Heart left ventricle (tissue), 16 donors: ENCODE measurements at regions not wholly inside any gene's neighbourhood (a gene's known extent, or its start where the extent isn't known, plus 50 kb on each side); places are given as distances from the start of the nearest gene placed in this dataset.

Source experiments
- ATAC-seq, 4 donors: fragments of 200-7000 bp; cut with Tn5 transposase; one replicate each; pipeline ENCODE4 v1.9.1; 2020 to 2022; ENCODE audit warnings: moderate library complexity in 4 of 4, mild to moderate bottlenecking in 3 of 4, moderate number of reproducible peaks in 1 of 4
- DNase-seq, 5 donors: peaks; one replicate each; pipeline ENCODE4 v3.0.0-alpha.2; 2020
- H3K27ac ChIP-seq, 12 donors: fragments of 200-600 bp; sonication (generic) in 4 of 12; one replicate each; pipeline versions ENCODE4 v1.5.0 to v1.8.0; 2016 to 2022; ENCODE audit warnings: mild to moderate bottlenecking in 2 of 12
- H3K27me3 ChIP-seq, 9 donors: fragments of 200-600 bp; sonication (generic) in 2 of 9; one replicate each; pipeline versions ENCODE4 v1.5.1 to v1.8.0; 2016 to 2022; ENCODE audit warnings: mild to moderate bottlenecking in 3 of 9
- H3K36me3 ChIP-seq, 9 donors: fragments of 200-600 bp; sonication (generic) in 2 of 9; one replicate each; pipeline versions ENCODE4 v1.5.0 to v1.8.0; 2018 to 2022; ENCODE audit warnings: mild to moderate bottlenecking in 2 of 9
- H3K4me1 ChIP-seq, 12 donors: fragments of 200-600 bp; sonication (generic) in 4 of 12; one replicate each; pipeline versions ENCODE4 v1.5.0 to v1.8.0; 2016 to 2022; ENCODE audit warnings: mild to moderate bottlenecking in 3 of 12
- H3K4me3 ChIP-seq, 12 donors: fragments of 200-600 bp; sonication (generic) in 4 of 12; one replicate each; pipeline versions ENCODE4 v1.5.0 to v1.8.0; 2017 to 2022; ENCODE audit warnings: mild to moderate bottlenecking in 9 of 12, moderate library complexity in 4 of 12
- H3K9me3 ChIP-seq, 12 donors: fragments of 200-600 bp; sonication (generic) in 4 of 12; one replicate each; pipeline versions ENCODE4 v1.5.0 to v1.8.0; 2016 to 2022; ENCODE audit warnings: mild to moderate bottlenecking in 1 of 12
- CTCF ChIP-seq, 12 donors: fragments of 200-600 bp; sonication (generic) in 4 of 12; IDR thresholded peaks; one replicate each; pipeline versions ENCODE4 v1.5.0 to v1.8.0; 2018 to 2022; ENCODE audit warnings: antibody characterized with exemption in 12 of 12, mild to moderate bottlenecking in 5 of 12
- POLR2A ChIP-seq, 2 donors: fragments of 450-650 bp; IDR thresholded peaks; one replicate each; pipeline ENCODE4 v1.6.1; 2017; ENCODE audit warnings: antibody characterized with exemption in 2 of 2, mild to moderate bottlenecking in 2 of 2, moderate library complexity in 2 of 2
- WGBS, 4 donors: extraction: QIAGEN DNeasy Blood & Tissue Kit in 2 of 4; methylation state at CpG; one replicate each; pipeline versions ENCODE4 v1.1.5 to v1.1.7; 2013 to 2018; 5-methylcytosine and 5-hydroxymethylcytosine counted together
- intact Hi-C, 10 donors: fragments of 100-400 bp; cut with DNase I; formaldehyde crosslinking; loops; one replicate each; pipeline versions ENCODE4 v1.11.1 to v1.14.2; 2022
- donor health status: ischemic (EF 13 %, LVEDD 7.1; RV severe dilation, severe dysfunction).
- donor health status: healthy with polysubstance abuse.
- donor health status: DM: no; HTN: yes; CAD: no.
- donor health status: DM: no; HTN: no; CAD: no.
- donor health status: ischemic (EF 25% LVEDD 6.9; RV normal size, moderate dysfunction).
- donor health status: ischemic (EF 25% LVEDD 5.7; RV mildly dilated, moderate dysfunction).
- donor health status: healthy.
- donor health status: DM: yes; HTN: yes; CAD: no.
- donor health status: ischemic (EF 35%, LVEDD 5.7; RV mildly dilated, moderate dysfunction).
- donor health status: nonischemic (EF 11% LVEDD 7.7; RV severe dilation, severe dysfunction).
- donor health status: DM: yes; HTN: yes; CAD: no.
- donor health status: PGD.
- donor health status: ischemic (EF 29% LVEDD 5.4; RV normal size, mild dysfunction).
- donor health status: nonischemic (EF 23%, LVEDD 6.1; RV moderate dilation, normal function).

GRCh38 chr6:74967821-74968220 is 238.0 kb downstream of the COL12A1 start:
- WGBS, 4 donors = 85 to 100% (median 96%) methylated on average over 1 of the region's 1 CpG
- TF ChIP-seq CTCF (IDR thresholded peaks at IDR 0.05) = no peak
- no peak for TF ChIP-seq POLR2A (IDR thresholded peaks at IDR 0.05)
- Histone ChIP-seq H3K36me3 (no peaks in the 10 kb centered on the region), H3K27me3 (no peaks in the 10 kb centered on the region), H3K27ac (no peak overlapping the region), H3K9me3 (peaks cover 0 to 40% (median 12%) of the 10 kb centered on the region in 12 donors), H3K4me3 (no peak overlapping the region), H3K4me1 (no peaks in the 10 kb centered on the region)
- DNase-seq (no peak), ATAC-seq (no peak)
- intact Hi-C loops = no loop called here

GRCh38 chr6:74966712-74967111 is 239.1 kb downstream of the COL12A1 start:
- Histone ChIP-seq H3K9me3 (peaks cover 0 to 42% (median 12%) of the 10 kb centered on the region in 12 donors), H3K27me3 (no peaks in the 10 kb centered on the region), H3K36me3 (no peaks in the 10 kb centered on the region), H3K27ac (no peak overlapping the region), H3K4me1 (no peaks in the 10 kb centered on the region), H3K4me3 (no peak overlapping the region)
- WGBS, 4 donors = 84 to 89% (median 88%) methylated on average over 2 of the region's 2 CpGs
- no peak for ATAC-seq
- intact Hi-C loops = no loop called here
- no peak for TF ChIP-seq CTCF (IDR thresholded peaks at IDR 0.05)
- TF ChIP-seq POLR2A (IDR thresholded peaks at IDR 0.05) = no peak
- DNase-seq = no peak

GRCh38 chr6:74964871-74965441 is 240.9 kb downstream of the COL12A1 start:
- H3K9me3 ChIP-seq = peaks cover 0 to 42% (median 12%) of the 10 kb centered on the region in 12 donors
- no peak overlapping the region for H3K27ac ChIP-seq
- ATAC-seq = no peak
- TF ChIP-seq CTCF (IDR thresholded peaks at IDR 0.05) = no peak
- TF ChIP-seq POLR2A (IDR thresholded peaks at IDR 0.05) = no peak
- intact Hi-C loops = no loop called here
- WGBS, 4 donors = 56 to 71% (median 61%) methylated on average over 2 of the region's 2 CpGs
- H3K27me3 ChIP-seq = no peaks in the 10 kb centered on the region
- DNase-seq = no peak
- H3K4me1 ChIP-seq = no peaks in the 10 kb centered on the region
- H3K36me3 ChIP-seq = no peaks in the 10 kb centered on the region
- no peak overlapping the region for H3K4me3 ChIP-seq

GRCh38 chr6:74956559-74957428 is 249.1 kb downstream of the COL12A1 start:
- H3K9me3 ChIP-seq = peaks cover 0 to 16% (median 6%) of the 10 kb centered on the region in 12 donors
- no peak overlapping the region for H3K27ac ChIP-seq
- no peak for ATAC-seq
- H3K4me1 ChIP-seq = no peaks in the 10 kb centered on the region
- H3K27me3 ChIP-seq = no peaks in the 10 kb centered on the region
- TF ChIP-seq POLR2A (IDR thresholded peaks at IDR 0.05) (no peak), CTCF (IDR thresholded peaks at IDR 0.05) (no peak)
- intact Hi-C loops = no loop called here
- WGBS, 4 donors = 83 to 88% (median 86%) methylated on average over 8 of the region's 8 CpGs
- H3K4me3 ChIP-seq = no peak overlapping the region
- no peak for DNase-seq
- no peaks in the 10 kb centered on the region for H3K36me3 ChIP-seq
